Hepatocyte (in vitro differentiated cells): ENCODE measurements at regions not wholly inside any gene's neighbourhood (a gene's known extent, or its start where the extent isn't known, plus 50 kb on each side); places are given as distances from the start of the nearest gene placed in this dataset.

Source experiments
- DNase-seq: peaks from one replicate; pipeline ENCODE4 v3.0.0-alpha.2; 2016; ENCODE audit warnings: low spot score
- H2AFZ ChIP-seq: fragments of 200-600 bp; sonication (generic); 2 replicates; pipeline ENCODE4 v1.6.0; 2016; ENCODE audit warnings: antibody characterized with exemption, mild to moderate bottlenecking
- H3K27ac ChIP-seq: fragments of 200-600 bp; sonication (generic); 2 replicates; pipeline ENCODE4 v1.5.1; 2016; ENCODE audit warnings: mild to moderate bottlenecking
- H3K27me3 ChIP-seq: fragments of 200-600 bp; sonication (generic); 2 replicates; pipeline ENCODE4 v1.6.1; 2016
- H3K36me3 ChIP-seq: fragments of 200-600 bp; sonication (generic); replicated peaks from 2 replicates; pipeline ENCODE4 v1.5.1; 2016; ENCODE audit warnings: low read depth; ENCODE audit not compliant: insufficient read depth
- H3K4me1 ChIP-seq: fragments of 200-600 bp; sonication (generic); 2 replicates; pipeline ENCODE4 v1.5.1; 2016; ENCODE audit warnings: mild to moderate bottlenecking, moderate library complexity; ENCODE audit not compliant: insufficient read depth
- H3K4me2 ChIP-seq: fragments of 200-600 bp; sonication (generic); 2 replicates; pipeline ENCODE4 v1.6.0; 2016
- H3K4me3 ChIP-seq: fragments of 200-600 bp; sonication (generic); 2 replicates; pipeline ENCODE4 v1.5.1; 2016; ENCODE audit warnings: mild to moderate bottlenecking
- H3K79me2 ChIP-seq: fragments of 200-600 bp; sonication (generic); 2 replicates; pipeline ENCODE4 v1.6.0; 2017; ENCODE audit warnings: mild to moderate bottlenecking
- H3K9me2 ChIP-seq: fragments of 200-600 bp; sonication (generic); replicated peaks from 2 replicates; pipeline ENCODE4 v1.6.0; 2017; ENCODE audit warnings: mild to moderate bottlenecking; ENCODE audit not compliant: insufficient read depth
- H3K9me3 ChIP-seq: fragments of 200-600 bp; sonication (generic); 2 replicates; pipeline ENCODE4 v1.5.1; 2016; ENCODE audit warnings: low read depth, mild to moderate bottlenecking
- H4K20me1 ChIP-seq: fragments of 200-600 bp; sonication (generic); 2 replicates; pipeline ENCODE4 v1.6.0; 2016; ENCODE audit warnings: mild to moderate bottlenecking; ENCODE audit not compliant: insufficient read depth, poor library complexity, severe bottlenecking
- EZH2 ChIP-seq: fragments of 200-600 bp; sonication (generic); IDR thresholded peaks from 2 replicates; pipeline ENCODE4 v1.6.1; 2016; ENCODE audit warnings: antibody characterized with exemption, mild to moderate bottlenecking, borderline replicate concordance
- EZH2phosphoT487 ChIP-seq: fragments of 200-600 bp; sonication (generic); IDR thresholded peaks from one replicate; pipeline ENCODE4 v1.6.1; 2018; ENCODE audit warnings: antibody characterized with exemption, mild to moderate bottlenecking, low read depth, moderate library complexity; ENCODE audit not compliant: unreplicated experiment, severe bottlenecking
- WGBS: methylation state at CpG from one replicate; pipeline ENCODE4 v1.1.6; 2016; ENCODE audit warnings: low lambda C conversion rate; ENCODE audit errors: missing lambda C conversion rate; 5-methylcytosine and 5-hydroxymethylcytosine counted together
- TF ChIP-seq, protein P1 (sequence below): fragments of 200-600 bp; sonication (generic); IDR thresholded peaks from 2 replicates; pipeline ENCODE4 v1.5.1; 2016; ENCODE audit warnings: antibody characterized with exemption, mild to moderate bottlenecking; ENCODE audit not compliant: poor library complexity

DNA sequence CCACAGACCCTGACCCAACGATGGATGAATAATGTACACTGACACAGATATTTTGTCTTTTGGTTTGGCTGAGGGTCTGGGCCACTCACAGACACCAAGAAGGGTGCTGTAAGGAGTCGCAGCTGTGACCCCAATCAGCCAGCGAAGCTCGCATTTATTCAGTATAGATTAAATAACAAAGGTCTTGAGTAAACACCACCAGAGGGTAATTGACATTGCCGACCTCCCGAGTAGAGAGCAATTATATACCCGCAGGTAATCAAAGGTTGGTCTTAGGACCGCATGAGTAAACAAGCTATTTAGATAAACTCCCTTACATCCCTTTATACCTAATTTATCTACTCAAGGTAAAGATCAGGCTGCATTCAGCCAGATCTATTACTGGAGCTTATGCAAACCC, 297.1 kb downstream of the ADAM29 start:
- H3K36me3 ChIP-seq = no peaks in the 10 kb centered on the region
- H3K9me2 ChIP-seq = no peaks in the 10 kb centered on the region
- H2AFZ ChIP-seq = no peak overlapping the region
- no peak for DNase-seq
- TF ChIP-seq, protein P1, sequence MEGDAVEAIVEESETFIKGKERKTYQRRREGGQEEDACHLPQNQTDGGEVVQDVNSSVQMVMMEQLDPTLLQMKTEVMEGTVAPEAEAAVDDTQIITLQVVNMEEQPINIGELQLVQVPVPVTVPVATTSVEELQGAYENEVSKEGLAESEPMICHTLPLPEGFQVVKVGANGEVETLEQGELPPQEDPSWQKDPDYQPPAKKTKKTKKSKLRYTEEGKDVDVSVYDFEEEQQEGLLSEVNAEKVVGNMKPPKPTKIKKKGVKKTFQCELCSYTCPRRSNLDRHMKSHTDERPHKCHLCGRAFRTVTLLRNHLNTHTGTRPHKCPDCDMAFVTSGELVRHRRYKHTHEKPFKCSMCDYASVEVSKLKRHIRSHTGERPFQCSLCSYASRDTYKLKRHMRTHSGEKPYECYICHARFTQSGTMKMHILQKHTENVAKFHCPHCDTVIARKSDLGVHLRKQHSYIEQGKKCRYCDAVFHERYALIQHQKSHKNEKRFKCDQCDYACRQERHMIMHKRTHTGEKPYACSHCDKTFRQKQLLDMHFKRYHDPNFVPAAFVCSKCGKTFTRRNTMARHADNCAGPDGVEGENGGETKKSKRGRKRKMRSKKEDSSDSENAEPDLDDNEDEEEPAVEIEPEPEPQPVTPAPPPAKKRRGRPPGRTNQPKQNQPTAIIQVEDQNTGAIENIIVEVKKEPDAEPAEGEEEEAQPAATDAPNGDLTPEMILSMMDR = no peak
- TF ChIP-seq EZH2phosphoT487 (no peak), EZH2 (no peak)
- no peaks in the 10 kb centered on the region for H3K27me3 ChIP-seq
- H3K79me2 ChIP-seq = no peaks in the 10 kb centered on the region
- WGBS = 81% methylated on average over 8 of the region's 8 CpGs
- H3K4me3 ChIP-seq = no peak overlapping the region
- peaks cover 4% of the 10 kb centered on the region for H3K9me3 ChIP-seq
- H4K20me1 ChIP-seq = no peaks in the 10 kb centered on the region
- H3K27ac ChIP-seq = no peak overlapping the region
- H3K4me2 ChIP-seq = no peak overlapping the region
- H3K4me1 ChIP-seq = no peaks in the 10 kb centered on the region

DNA sequence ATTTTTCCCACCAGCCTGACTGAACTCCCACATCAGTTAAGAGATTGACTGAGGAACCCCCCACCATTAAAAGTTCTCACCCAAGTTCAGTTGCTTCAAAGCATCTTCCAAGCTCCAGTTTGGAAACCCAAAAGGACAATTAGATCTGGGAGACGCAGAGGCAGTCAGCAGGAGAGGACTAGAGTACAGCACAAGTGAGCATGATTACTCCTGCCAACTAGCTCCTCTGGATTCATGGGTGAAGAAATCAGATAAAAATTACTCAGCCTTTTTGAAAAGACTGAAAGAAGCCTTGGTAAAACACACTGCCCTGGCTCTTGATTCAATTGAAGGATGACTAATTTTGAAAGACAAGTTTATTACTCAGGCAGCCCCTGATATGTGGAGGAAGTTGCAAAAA, 297.5 kb downstream of the ADAM29 start:
- H3K27ac ChIP-seq = no peak overlapping the region
- DNase-seq = no peak
- H2AFZ ChIP-seq = no peak overlapping the region
- H3K9me3 ChIP-seq = peaks cover 4% of the 10 kb centered on the region
- 76% methylated on average over 1 of the region's 1 CpG for WGBS
- H3K9me2 ChIP-seq = no peaks in the 10 kb centered on the region
- H3K27me3 ChIP-seq = no peaks in the 10 kb centered on the region
- H3K4me2 ChIP-seq = no peak overlapping the region
- no peaks in the 10 kb centered on the region for H3K4me1 ChIP-seq
- H4K20me1 ChIP-seq = no peaks in the 10 kb centered on the region
- H3K4me3 ChIP-seq = no peak overlapping the region
- TF ChIP-seq EZH2 (no peak), EZH2phosphoT487 (no peak)
- TF ChIP-seq, protein P1 = no peak
- no peaks in the 10 kb centered on the region for H3K79me2 ChIP-seq
- H3K36me3 ChIP-seq = no peaks in the 10 kb centered on the region

DNA sequence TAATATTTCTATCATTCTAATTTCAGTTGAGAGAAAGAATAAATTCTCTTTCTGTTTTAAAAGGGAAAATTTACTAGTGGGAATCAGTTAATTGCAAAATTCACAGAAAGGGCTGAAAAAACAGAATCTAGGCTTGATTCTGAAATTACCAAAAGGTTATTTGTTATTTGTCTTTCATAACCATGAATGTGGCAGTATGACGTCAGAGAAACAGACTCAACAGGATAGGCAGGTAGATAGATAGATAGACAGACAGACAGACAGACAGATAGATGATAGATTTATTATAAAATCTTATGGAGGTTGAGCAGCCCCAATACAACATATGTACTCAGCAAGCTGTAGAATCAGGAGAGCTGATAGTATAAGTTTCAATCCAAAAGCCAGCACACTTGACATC, 311.0 kb downstream of the ADAM29 start:
- Histone ChIP-seq H3K36me3 (no peaks in the 10 kb centered on the region), H4K20me1 (no peaks in the 10 kb centered on the region), H3K27me3 (no peaks in the 10 kb centered on the region), H3K9me3 (no peaks in the 10 kb centered on the region), H3K4me1 (no peaks in the 10 kb centered on the region), H3K4me2 (no peak overlapping the region), H3K27ac (no peak overlapping the region), H2AFZ (no peak overlapping the region), H3K79me2 (no peaks in the 10 kb centered on the region), H3K9me2 (no peaks in the 10 kb centered on the region), H3K4me3 (no peak overlapping the region)
- DNase-seq = no peak
- no peak for TF ChIP-seq EZH2phosphoT487
- TF ChIP-seq EZH2 = no peak
- TF ChIP-seq, protein P1 = no peak
- WGBS = 93% methylated on average over 1 of the region's 1 CpG

DNA sequence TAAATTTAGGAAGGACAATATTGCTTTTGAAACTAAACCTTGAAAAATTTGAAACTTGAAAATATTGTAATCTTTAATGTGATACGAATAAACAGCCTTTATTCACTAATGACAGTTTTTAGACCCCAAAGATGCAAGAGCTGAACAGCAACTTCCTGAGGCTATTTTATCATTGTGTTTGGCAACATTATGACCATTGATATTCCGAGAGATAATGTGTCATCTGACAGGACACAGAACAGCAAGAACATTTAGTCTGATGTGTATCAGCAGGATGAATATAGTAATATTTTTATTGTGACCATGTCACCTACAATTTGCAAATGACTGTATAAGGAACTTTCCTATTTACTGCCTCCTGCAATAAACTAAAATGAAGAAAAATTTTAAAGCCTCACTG, 316.0 kb downstream of the ADAM29 start:
- H3K4me3 ChIP-seq = no peak overlapping the region
- no peaks in the 10 kb centered on the region for H3K79me2 ChIP-seq
- H3K4me1 ChIP-seq = no peaks in the 10 kb centered on the region
- 78% methylated on average over 2 of the region's 2 CpGs for WGBS
- no peak for DNase-seq
- no peak overlapping the region for H2AFZ ChIP-seq
- H3K27me3 ChIP-seq = no peaks in the 10 kb centered on the region
- H3K36me3 ChIP-seq = no peaks in the 10 kb centered on the region
- H3K9me2 ChIP-seq = no peaks in the 10 kb centered on the region
- no peaks in the 10 kb centered on the region for H3K9me3 ChIP-seq
- no peak overlapping the region for H3K27ac ChIP-seq
- no peaks in the 10 kb centered on the region for H4K20me1 ChIP-seq
- TF ChIP-seq EZH2 = no peak
- TF ChIP-seq EZH2phosphoT487 = no peak
- TF ChIP-seq, protein P1 = no peak
- no peak overlapping the region for H3K4me2 ChIP-seq
